Astrocyte (in vitro differentiated cells and primary cell): ENCODE measurements at regions not wholly inside any gene's neighbourhood (a gene's known extent, or its start where the extent isn't known, plus 50 kb on each side); places are given as distances from the start of the nearest gene placed in this dataset. TPM values are rescaled to one million over a fixed set of nuclear protein-coding genes. Genes with fewer than 3 reads are reported as not detected.
"Not testable (repeated sequence)": the region's sequence is repeated elsewhere in the genome, so short reads cannot be mapped to it uniquely, and the experiment has no call there.

Experiments used
- DNase-seq: peaks from one replicate; pipeline ENCODE4 v3.0.0-alpha.2; 2010; ENCODE audit warnings: low read depth
- FAIRE-seq: peaks from 2 replicates; lab custom pipeline; 2011; peaks lifted over from hg19 to GRCh38; lab: Jason Lieb, UNC
- H2AFZ ChIP-seq: 2 replicates; pipeline ENCODE4 v1.6.0; 2012; ENCODE audit warnings: low read depth, low read length, inconsistent platforms
- H3K27ac ChIP-seq: 2 replicates; pipeline ENCODE4 v1.5.1; 2011; ENCODE audit warnings: low read depth, low read length, inconsistent platforms
- H3K27me3 ChIP-seq: 2 replicates; pipeline ENCODE4 v1.6.0; 2011; ENCODE audit warnings: low read length, inconsistent platforms; ENCODE audit not compliant: insufficient read depth
- H3K36me3 ChIP-seq: 2 replicates; pipeline ENCODE4 v1.5.1; 2011; ENCODE audit warnings: low read length, inconsistent platforms; ENCODE audit not compliant: insufficient read depth
- H3K4me1 ChIP-seq: 2 replicates; pipeline ENCODE4 v1.5.1; 2011; ENCODE audit warnings: low read length, inconsistent platforms; ENCODE audit not compliant: insufficient read depth
- H3K4me2 ChIP-seq: 2 replicates; pipeline ENCODE4 v1.6.0; 2012; ENCODE audit warnings: low read length, inconsistent platforms
- H3K4me3 ChIP-seq: 2 replicates; pipeline ENCODE4 v1.5.1; 2011; ENCODE audit warnings: low read depth, mild to moderate bottlenecking, low read length, inconsistent platforms; ENCODE audit not compliant: insufficient read depth
- H3K79me2 ChIP-seq: 2 replicates; pipeline ENCODE4 v1.6.0; 2012; ENCODE audit warnings: mild to moderate bottlenecking, low read length, inconsistent platforms; ENCODE audit not compliant: insufficient read depth
- H3K9ac ChIP-seq: 2 replicates; pipeline ENCODE4 v1.6.0; 2012; ENCODE audit warnings: mild to moderate bottlenecking, low read length, inconsistent platforms
- H3K9me3 ChIP-seq: 2 replicates; pipeline ENCODE4 v1.5.1; 2012; ENCODE audit warnings: low read depth, mild to moderate bottlenecking, low read length, inconsistent platforms; ENCODE audit not compliant: insufficient read depth
- H4K20me1 ChIP-seq: 2 replicates; pipeline ENCODE4 v1.6.0; 2012; ENCODE audit warnings: low read length, inconsistent platforms; ENCODE audit not compliant: insufficient read depth
- H3K27ac Mint-ChIP-seq: one replicate; pipeline ENCODE4 v1.8.0; 2021; ENCODE audit warnings: mild to moderate bottlenecking, mixed read lengths; ENCODE audit not compliant: unreplicated experiment
- H3K27me3 Mint-ChIP-seq: one replicate; pipeline ENCODE4 v1.8.0; 2021; ENCODE audit warnings: low read depth, mixed read lengths; ENCODE audit not compliant: unreplicated experiment
- H3K36me3 Mint-ChIP-seq: one replicate; pipeline ENCODE4 v1.8.0; 2021; ENCODE audit warnings: low read depth, mixed read lengths; ENCODE audit not compliant: unreplicated experiment
- H3K4me1 Mint-ChIP-seq: one replicate; pipeline ENCODE4 v1.8.0; 2021; ENCODE audit warnings: low read depth, mixed read lengths; ENCODE audit not compliant: unreplicated experiment
- H3K4me3 Mint-ChIP-seq: one replicate; pipeline ENCODE4 v1.8.0; 2021; ENCODE audit warnings: mild to moderate bottlenecking, moderate library complexity, mixed read lengths; ENCODE audit not compliant: unreplicated experiment
- H3K9me3 Mint-ChIP-seq: one replicate; pipeline ENCODE4 v1.8.0; 2021; ENCODE audit warnings: mild to moderate bottlenecking, mixed read lengths; ENCODE audit not compliant: unreplicated experiment
- CTCF ChIP-seq: IDR thresholded peaks from 2 replicates; pipeline ENCODE4 v1.5.1; 2011; ENCODE audit warnings: low read depth, mild to moderate bottlenecking, inconsistent platforms, low read length, moderate library complexity; ENCODE audit not compliant: insufficient read depth
- EZH2 ChIP-seq: IDR thresholded peaks from 2 replicates; pipeline ENCODE4 v1.6.1; 2012; ENCODE audit warnings: mild to moderate bottlenecking, low read length, inconsistent platforms; ENCODE audit not compliant: insufficient read depth
- microRNA-seq: library from miRNA; unstranded; fragments of <30 nt; microRNA quantifications from one replicate; pipeline ENCODE4 v1.2.0, GENCODE V29; 2020

- FAIRE-seq, H3K4me3 Mint-ChIP-seq: not testable (repeated sequence)
Observed at GRCh38 chr4:184967699-184968098, 50.6 kb upstream of the HELT start.

GRCh38 chr4:184968366-184968765, 49.9 kb upstream of the HELT start:
- H3K36me3 ChIP-seq, result no peaks in the 10 kb centered on the region
- H3K27ac ChIP-seq, result no peak overlapping the region
- no peaks in the 10 kb centered on the region for H4K20me1 ChIP-seq
- no peaks in the 10 kb centered on the region for H3K36me3 Mint-ChIP-seq
- H3K9me3 ChIP-seq, result peaks cover 5% of the 10 kb centered on the region
- DNase-seq (no peak), FAIRE-seq (no peak)
- peaks cover 32% of the 10 kb centered on the region for H3K9me3 Mint-ChIP-seq
- no peaks in the 10 kb centered on the region for H3K4me1 ChIP-seq
- no peaks in the 10 kb centered on the region for H3K27me3 ChIP-seq
- H3K79me2 ChIP-seq, result no peaks in the 10 kb centered on the region
- no peaks in the 10 kb centered on the region for H3K4me1 Mint-ChIP-seq
- peaks cover 29% of the 10 kb centered on the region for H3K27me3 Mint-ChIP-seq
- no peak overlapping the region for H3K4me3 ChIP-seq
- no peak overlapping the region for H3K4me2 ChIP-seq
- H3K27ac Mint-ChIP-seq, result no peak overlapping the region
- no peak overlapping the region for H2AFZ ChIP-seq
- H3K9ac ChIP-seq, result no peak overlapping the region
- TF ChIP-seq EZH2 (no peak), CTCF (no peak)
- no peak overlapping the region for H3K4me3 Mint-ChIP-seq

More at GRCh38 chr4:184967699-184968098, 50.6 kb upstream of the HELT start:
- not testable (repeated sequence) for H4K20me1 ChIP-seq, H3K4me1 Mint-ChIP-seq, H3K79me2 ChIP-seq, H3K27me3 ChIP-seq, H3K27ac ChIP-seq, H3K9me3 ChIP-seq, H3K9ac ChIP-seq, H3K36me3 Mint-ChIP-seq, H3K4me3 ChIP-seq, H3K36me3 ChIP-seq, H3K4me1 ChIP-seq, H2AFZ ChIP-seq, DNase-seq, H3K4me2 ChIP-seq, H3K27ac Mint-ChIP-seq
- Mint-ChIP-seq H3K27me3 (peaks cover 23% of the 10 kb centered on the region), H3K9me3 (peaks cover 28% of the 10 kb centered on the region)

Small RNAs in the stretch of these regions (microRNA-seq; reads per million reads assigned to microRNA genes)
- not detected for gene MIR4455
